ENCODE measurements at regions not wholly inside any gene's neighbourhood (a gene's known extent, or its start where the extent isn't known, plus 50 kb on each side); places are given as distances from the start of the nearest gene placed in this dataset.

GRCh38 chr2:147231607-147232006 lies 613.2 kb upstream of the ACVR2A start:
- TF ChIP-seq POLR2A (IDR thresholded peaks at IDR 0.05) (no peak), CTCF (IDR thresholded peaks at IDR 0.05) (no peak)
